KMS-11 (cell line): ENCODE measurements at regions not wholly inside any gene's neighbourhood (a gene's known extent, or its start where the extent isn't known, plus 50 kb on each side); places are given as distances from the start of the nearest gene placed in this dataset.

Experiments
- H2AFZ ChIP-seq: fragments of 200-600 bp; sonication (generic); 2 replicates; pipeline ENCODE4 v1.6.1; 2016; ENCODE audit warnings: antibody characterized with exemption, mixed run types, low read depth
- H3K27ac ChIP-seq: fragments of 200-600 bp; sonication (generic); 2 replicates; pipeline ENCODE4 v1.6.1; 2016; ENCODE audit warnings: mild to moderate bottlenecking, mixed run types
- H3K27me3 ChIP-seq: fragments of 200-600 bp; sonication (generic); 2 replicates; pipeline ENCODE4 v1.6.1; 2017; ENCODE audit warnings: mild to moderate bottlenecking, low read depth, mixed run types, moderate library complexity; ENCODE audit not compliant: insufficient read depth
- H3K36me3 ChIP-seq: fragments of 200-600 bp; sonication (generic); 2 replicates; pipeline ENCODE4 v1.6.1; 2017; ENCODE audit warnings: mild to moderate bottlenecking, mixed run types; ENCODE audit not compliant: insufficient read depth
- H3K4me1 ChIP-seq: fragments of 200-600 bp; sonication (generic); 2 replicates; pipeline ENCODE4 v1.6.1; 2016; ENCODE audit warnings: mild to moderate bottlenecking, low read depth, mixed run types; ENCODE audit not compliant: poor library complexity, severe bottlenecking
- H3K4me2 ChIP-seq: fragments of 200-600 bp; sonication (generic); 2 replicates; pipeline ENCODE4 v1.7.0; 2016; ENCODE audit warnings: mild to moderate bottlenecking, mixed run types
- H3K4me3 ChIP-seq: fragments of 200-600 bp; sonication (generic); IDR thresholded peaks from 2 replicates; pipeline ENCODE4 v1.6.1; 2017; ENCODE audit warnings: low read depth, low read length, mixed read lengths; ENCODE audit not compliant: insufficient read depth
- H3K79me2 ChIP-seq: fragments of 200-600 bp; sonication (generic); 2 replicates; pipeline ENCODE4 v1.6.1; 2016; ENCODE audit warnings: low read depth, mixed run types; ENCODE audit not compliant: insufficient read depth
- H3K9ac ChIP-seq: fragments of 200-600 bp; sonication (generic); 2 replicates; pipeline ENCODE4 v1.6.1; 2016; ENCODE audit warnings: mild to moderate bottlenecking, mixed run types
- H4K20me1 ChIP-seq: fragments of 200-600 bp; sonication (generic); 2 replicates; pipeline ENCODE4 v1.6.1; 2016; ENCODE audit warnings: mild to moderate bottlenecking, mixed run types; ENCODE audit not compliant: insufficient read depth
- TF ChIP-seq, protein P1 (sequence below): fragments of 200-600 bp; sonication (generic); conservative IDR thresholded peaks from 2 replicates; pipeline ENCODE4 v1.6.1; 2017; ENCODE audit warnings: low read depth, mild to moderate bottlenecking, antibody characterized with exemption, low read length, moderate library complexity, mixed read lengths

DNA sequence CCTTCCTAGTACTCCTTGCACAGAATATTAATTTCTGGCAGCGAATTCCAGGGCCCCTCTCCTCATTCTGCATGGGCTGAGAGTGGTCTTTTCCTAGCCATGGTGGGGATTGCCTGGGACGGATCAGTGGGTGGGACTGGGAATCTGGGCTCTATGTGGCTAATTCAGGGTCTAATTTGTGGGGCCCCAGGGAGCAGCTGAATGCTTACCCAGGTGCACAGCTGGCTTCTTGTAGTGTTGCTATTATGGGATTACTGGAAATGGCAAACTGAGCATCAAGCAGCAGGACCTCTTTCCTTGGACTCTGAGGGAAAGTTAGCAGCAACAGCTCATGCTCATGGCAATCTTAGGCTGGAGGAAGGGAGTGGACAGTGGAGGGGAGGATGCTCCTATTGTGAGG lies 187.1 kb upstream of the CACNA1E start:
- Histone ChIP-seq H2AFZ (no peak overlapping the region), H3K4me2 (no peak overlapping the region), H3K79me2 (no peaks in the 10 kb centered on the region)

DNA sequence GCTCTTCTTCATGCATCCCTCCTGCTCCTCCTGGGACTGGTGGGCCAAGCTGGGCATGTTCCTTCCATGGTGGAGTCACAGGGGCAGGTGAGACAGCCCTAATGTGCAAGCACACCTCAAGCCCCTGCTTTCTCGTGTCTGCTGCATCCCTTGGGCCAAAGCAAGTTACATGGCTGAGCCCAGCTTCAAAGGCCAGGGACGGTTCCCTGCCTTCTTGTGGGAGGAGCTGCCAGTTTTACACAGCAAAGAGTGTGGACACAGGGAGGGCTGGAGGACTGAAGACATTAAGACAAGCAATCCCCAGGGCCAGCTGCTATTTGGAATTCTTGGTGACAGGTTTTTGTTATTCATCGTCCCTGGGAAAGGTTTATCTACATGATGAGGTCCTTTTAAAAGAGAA lies 175.2 kb upstream of the CACNA1E start:
- no peak overlapping the region for H3K27ac ChIP-seq
- H2AFZ ChIP-seq: no peak overlapping the region
- no peak overlapping the region for H3K9ac ChIP-seq
- H3K79me2 ChIP-seq: no peaks in the 10 kb centered on the region
- no peaks in the 10 kb centered on the region for H4K20me1 ChIP-seq
- H3K27me3 ChIP-seq: no peaks in the 10 kb centered on the region
- H3K4me3 ChIP-seq: no peak overlapping the region
- no peaks in the 10 kb centered on the region for H3K4me1 ChIP-seq
- H3K36me3 ChIP-seq: no peaks in the 10 kb centered on the region
- TF ChIP-seq, protein P1, sequence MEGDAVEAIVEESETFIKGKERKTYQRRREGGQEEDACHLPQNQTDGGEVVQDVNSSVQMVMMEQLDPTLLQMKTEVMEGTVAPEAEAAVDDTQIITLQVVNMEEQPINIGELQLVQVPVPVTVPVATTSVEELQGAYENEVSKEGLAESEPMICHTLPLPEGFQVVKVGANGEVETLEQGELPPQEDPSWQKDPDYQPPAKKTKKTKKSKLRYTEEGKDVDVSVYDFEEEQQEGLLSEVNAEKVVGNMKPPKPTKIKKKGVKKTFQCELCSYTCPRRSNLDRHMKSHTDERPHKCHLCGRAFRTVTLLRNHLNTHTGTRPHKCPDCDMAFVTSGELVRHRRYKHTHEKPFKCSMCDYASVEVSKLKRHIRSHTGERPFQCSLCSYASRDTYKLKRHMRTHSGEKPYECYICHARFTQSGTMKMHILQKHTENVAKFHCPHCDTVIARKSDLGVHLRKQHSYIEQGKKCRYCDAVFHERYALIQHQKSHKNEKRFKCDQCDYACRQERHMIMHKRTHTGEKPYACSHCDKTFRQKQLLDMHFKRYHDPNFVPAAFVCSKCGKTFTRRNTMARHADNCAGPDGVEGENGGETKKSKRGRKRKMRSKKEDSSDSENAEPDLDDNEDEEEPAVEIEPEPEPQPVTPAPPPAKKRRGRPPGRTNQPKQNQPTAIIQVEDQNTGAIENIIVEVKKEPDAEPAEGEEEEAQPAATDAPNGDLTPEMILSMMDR: no peak
- no peak overlapping the region for H3K4me2 ChIP-seq

More for the DNA sequence above, 187.1 kb upstream of the CACNA1E start:
- Histone ChIP-seq H3K27ac (no peak overlapping the region), H3K9ac (no peak overlapping the region), H3K4me3 (no peak overlapping the region), H3K4me1 (no peaks in the 10 kb centered on the region), H3K36me3 (no peaks in the 10 kb centered on the region), H4K20me1 (no peaks in the 10 kb centered on the region), H3K27me3 (no peaks in the 10 kb centered on the region)
- TF ChIP-seq, protein P1: no peak

DNA sequence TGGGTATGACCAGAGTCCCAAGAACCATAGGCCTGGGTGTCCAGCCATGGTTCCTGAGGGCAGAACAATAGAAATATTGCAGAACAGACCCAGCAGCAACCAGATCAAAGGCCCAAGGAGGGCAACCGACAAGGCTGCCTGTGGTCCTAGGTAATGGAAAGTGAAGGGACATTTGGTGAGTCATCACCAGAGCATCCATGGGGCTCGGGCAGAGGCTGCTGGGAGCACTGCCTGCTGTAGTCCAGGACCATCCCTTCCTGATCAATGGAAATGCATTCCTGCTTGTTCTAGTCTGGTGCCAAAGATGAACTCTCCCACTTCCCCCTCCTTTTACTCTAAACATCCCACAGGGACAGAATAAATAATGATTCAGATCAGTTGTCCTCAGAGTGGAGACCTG lies 172.8 kb upstream of the CACNA1E start:
- H2AFZ ChIP-seq: no peak overlapping the region
- no peak overlapping the region for H3K9ac ChIP-seq
- H3K4me3 ChIP-seq: no peak overlapping the region
- TF ChIP-seq, protein P1: no peak
- no peaks in the 10 kb centered on the region for H3K27me3 ChIP-seq
- no peak overlapping the region for H3K27ac ChIP-seq
- no peaks in the 10 kb centered on the region for H4K20me1 ChIP-seq
- H3K79me2 ChIP-seq: no peaks in the 10 kb centered on the region
- no peak overlapping the region for H3K4me2 ChIP-seq
- no peaks in the 10 kb centered on the region for H3K4me1 ChIP-seq
- no peaks in the 10 kb centered on the region for H3K36me3 ChIP-seq

DNA sequence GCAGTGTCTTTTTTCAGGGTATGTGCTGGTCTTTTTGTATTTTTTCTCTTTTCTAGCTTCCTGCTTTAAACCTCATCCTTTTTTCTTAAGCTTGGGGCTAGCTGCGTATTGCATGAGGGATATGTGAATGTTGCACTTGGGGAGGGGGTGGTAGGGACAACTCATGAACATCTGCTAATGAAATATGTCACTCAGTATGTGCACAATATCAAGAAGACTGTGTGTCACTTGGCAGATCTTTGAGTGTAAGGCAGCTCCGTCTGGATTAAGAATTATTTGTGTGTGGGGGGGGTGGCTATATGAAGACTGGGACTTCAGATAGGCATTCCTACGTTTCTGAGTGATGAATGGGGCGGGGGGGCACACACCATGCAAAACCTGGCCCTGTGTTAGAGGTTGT lies 170.4 kb upstream of the CACNA1E start:
- H2AFZ ChIP-seq: no peak overlapping the region
- no peaks in the 10 kb centered on the region for H3K27me3 ChIP-seq
- H3K4me1 ChIP-seq: no peaks in the 10 kb centered on the region

More for the DNA sequence above, 170.4 kb upstream of the CACNA1E start:
- H3K4me3 ChIP-seq: no peak overlapping the region
- H3K36me3 ChIP-seq: no peaks in the 10 kb centered on the region
- no peak overlapping the region for H3K4me2 ChIP-seq
- H4K20me1 ChIP-seq: no peaks in the 10 kb centered on the region
- H3K9ac ChIP-seq: no peak overlapping the region
- TF ChIP-seq, protein P1: no peak
- no peaks in the 10 kb centered on the region for H3K79me2 ChIP-seq
- no peak overlapping the region for H3K27ac ChIP-seq
